Endothelial cell (in vitro differentiated cells): ENCODE measurements at regions not wholly inside any gene's neighbourhood (a gene's known extent, or its start where the extent isn't known, plus 50 kb on each side); places are given as distances from the start of the nearest gene placed in this dataset.

Experiments
- DNase-seq: peaks from one replicate; pipeline ENCODE4 v3.0.0; 2021; ENCODE audit warnings: low spot score
- H3K27ac Mint-ChIP-seq: one replicate; pipeline ENCODE4 v1.8.0; 2021; ENCODE audit warnings: mixed read lengths, inconsistent platforms; ENCODE audit not compliant: unreplicated experiment
- H3K27me3 Mint-ChIP-seq: one replicate; pipeline ENCODE4 v1.8.0; 2021; ENCODE audit warnings: mild to moderate bottlenecking, moderate library complexity, mixed read lengths, inconsistent platforms; ENCODE audit not compliant: unreplicated experiment
- H3K36me3 Mint-ChIP-seq: one replicate; pipeline ENCODE4 v1.8.0; 2021; ENCODE audit warnings: mild to moderate bottlenecking, low read depth, mixed read lengths, inconsistent platforms; ENCODE audit not compliant: unreplicated experiment
- H3K4me1 Mint-ChIP-seq: one replicate; pipeline ENCODE4 v1.8.0; 2021; ENCODE audit warnings: mild to moderate bottlenecking, mixed read lengths, inconsistent platforms; ENCODE audit not compliant: unreplicated experiment
- H3K4me3 Mint-ChIP-seq: one replicate; pipeline ENCODE4 v1.8.0; 2021; ENCODE audit warnings: mild to moderate bottlenecking, mixed read lengths, inconsistent platforms; ENCODE audit not compliant: unreplicated experiment
- H3K9me3 Mint-ChIP-seq: one replicate; pipeline ENCODE4 v1.8.0; 2021; ENCODE audit warnings: mixed read lengths, inconsistent platforms; ENCODE audit not compliant: unreplicated experiment
- CTCF ChIP-seq: fragments of 200-600 bp; sonication (generic); IDR thresholded peaks from one replicate; pipeline ENCODE4 v1.5.0; 2021; ENCODE audit warnings: antibody characterized with exemption; ENCODE audit not compliant: unreplicated experiment

DNA sequence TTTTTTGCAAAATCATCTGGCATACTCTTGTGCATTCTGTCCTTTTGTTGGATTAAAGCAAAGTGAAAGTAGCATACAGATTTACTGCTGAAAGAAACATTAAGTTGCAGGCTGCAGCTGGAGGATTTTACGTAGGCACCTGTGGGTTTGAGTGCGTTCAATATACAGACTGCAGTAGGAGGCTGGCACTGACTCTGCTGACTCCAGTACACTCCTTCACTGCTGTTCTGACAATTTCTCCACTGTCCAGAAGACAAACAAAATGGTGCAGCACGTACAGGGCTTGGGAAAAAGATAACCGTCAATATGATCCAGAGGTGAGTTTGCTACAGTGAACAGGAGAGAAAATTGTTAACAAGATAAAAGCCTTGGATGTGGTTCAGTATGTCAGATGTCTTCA is 73.3 kb downstream of the TANC2 start:
- Mint-ChIP-seq H3K4me3 (no peak overlapping the region), H3K27me3 (no peaks in the 10 kb centered on the region), H3K9me3 (no peaks in the 10 kb centered on the region), H3K27ac (no peak overlapping the region), H3K36me3 (no peaks in the 10 kb centered on the region), H3K4me1 (peaks cover 2% of the 10 kb centered on the region)
- no peak for DNase-seq
- no peak for TF ChIP-seq CTCF

GRCh38 chr17:63039899-63040602 is 74.0 kb downstream of the TANC2 start:
- H3K27ac Mint-ChIP-seq = no peak overlapping the region

GRCh38 chr17:63040816-63041215 is 74.8 kb downstream of the TANC2 start:
- DNase-seq = no peak

More at GRCh38 chr17:63039899-63040602, 74.0 kb downstream of the TANC2 start:
- Mint-ChIP-seq H3K9me3 (no peaks in the 10 kb centered on the region), H3K4me3 (no peak overlapping the region), H3K4me1 (peaks cover 2% of the 10 kb centered on the region), H3K27me3 (no peaks in the 10 kb centered on the region), H3K36me3 (no peaks in the 10 kb centered on the region)
- DNase-seq = no peak
- TF ChIP-seq CTCF = no peak

DNA sequence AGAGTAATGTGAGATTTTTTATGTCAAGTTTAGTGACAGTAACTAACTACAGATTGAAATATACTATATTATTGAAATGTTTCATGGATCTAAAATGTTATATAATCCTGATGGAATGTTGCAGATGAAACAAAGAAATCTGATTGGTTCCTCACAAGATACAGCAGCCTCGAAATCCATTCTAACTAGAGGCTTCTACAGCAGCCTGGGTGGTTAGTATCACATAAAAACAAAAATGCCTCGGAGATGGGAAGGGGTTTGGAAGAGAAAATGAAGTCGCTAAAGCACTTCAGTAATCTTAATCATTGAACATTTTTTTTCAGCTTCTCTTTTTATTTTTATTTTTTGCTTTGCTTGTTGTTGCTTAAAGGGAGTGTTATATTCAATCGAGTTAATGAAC is 75.2 kb downstream of the TANC2 start:
- no peak overlapping the region for H3K27ac Mint-ChIP-seq

More at GRCh38 chr17:63040816-63041215, 74.8 kb downstream of the TANC2 start:
- no peak for TF ChIP-seq CTCF
- Mint-ChIP-seq H3K36me3 (no peaks in the 10 kb centered on the region), H3K27ac (no peak overlapping the region), H3K4me3 (no peak overlapping the region), H3K27me3 (no peaks in the 10 kb centered on the region), H3K9me3 (no peaks in the 10 kb centered on the region), H3K4me1 (peaks cover 2% of the 10 kb centered on the region)

More for the DNA sequence above, 75.2 kb downstream of the TANC2 start:
- H3K27me3 Mint-ChIP-seq = no peaks in the 10 kb centered on the region
- DNase-seq = no peak
- no peak overlapping the region for H3K4me3 Mint-ChIP-seq
- no peaks in the 10 kb centered on the region for H3K36me3 Mint-ChIP-seq
- no peak for TF ChIP-seq CTCF
- peaks cover 2% of the 10 kb centered on the region for H3K4me1 Mint-ChIP-seq
- H3K9me3 Mint-ChIP-seq = no peaks in the 10 kb centered on the region
